ENCODE measurements at regions not wholly inside any gene's neighbourhood (a gene's known extent, or its start where the extent isn't known, plus 50 kb on each side); places are given as distances from the start of the nearest gene placed in this dataset.

- Mint-ChIP-seq H3K9me3 (peaks cover 3% of the 10 kb centered on the region), H3K27me3 (no peaks in the 10 kb centered on the region), H3K4me3 (no peak overlapping the region), H3K4me1 (ENCODE audit: low read depth) (peaks cover 3% of the 10 kb centered on the region), H3K36me3 (ENCODE audit: low read depth) (no peaks in the 10 kb centered on the region), H3K27ac (no peak overlapping the region)
- ATAC-seq (no peak), DNase-seq (no peak)
- ChIA-PET POLR2A (interaction anchor here (1.0 kb wide), 1 partner anchor 43 kb away, joined by 3 read pairs; no protein-coding TSS in a partner anchor), CTCF (no interaction called here)
- intact Hi-C loops (cut with micrococcal nuclease), result no loop called here
- TF ChIP-seq CTCF (IDR thresholded peaks at IDR 0.05), result no peak
These were observed 161.7 kb upstream of the RPL34 start for GRCh38 chr4:108458681-108459080.

GRCh38 chr4:108454227-108454626 is 166.1 kb upstream of the RPL34 start:
- no peaks in the 10 kb centered on the region for H3K36me3 Mint-ChIP-seq (ENCODE audit: low read depth)
- no peak for DNase-seq
- peaks cover 3% of the 10 kb centered on the region for H3K9me3 Mint-ChIP-seq
- peaks cover 6% of the 10 kb centered on the region for H3K4me1 Mint-ChIP-seq (ENCODE audit: low read depth)
- POLR2A ChIA-PET, result no interaction called here
- no peaks in the 10 kb centered on the region for H3K27me3 Mint-ChIP-seq
- ATAC-seq, result no peak
- intact Hi-C loops (cut with micrococcal nuclease), result no loop called here
- CTCF ChIA-PET, result interaction anchor here (0.7 kb wide), 1 partner anchor 25 kb away, joined by 3 read pairs; no protein-coding TSS in a partner anchor
- no peak for TF ChIP-seq CTCF (IDR thresholded peaks at IDR 0.05)
- no peak overlapping the region for H3K27ac Mint-ChIP-seq
- H3K4me3 Mint-ChIP-seq, result no peak overlapping the region

- no peaks in the 10 kb centered on the region for H3K27me3 Mint-ChIP-seq
- ATAC-seq (no peak), DNase-seq (no peak)
- H3K36me3 Mint-ChIP-seq (ENCODE audit: low read depth), result no peaks in the 10 kb centered on the region
- peaks cover 8% of the 10 kb centered on the region for H3K4me1 Mint-ChIP-seq (ENCODE audit: low read depth)
- H3K9me3 Mint-ChIP-seq, result peaks cover 3% of the 10 kb centered on the region
- no peak for TF ChIP-seq CTCF (IDR thresholded peaks at IDR 0.05)
- ChIA-PET CTCF (no interaction called here), POLR2A (no interaction called here)
- no peak overlapping the region for H3K27ac Mint-ChIP-seq
- intact Hi-C loops (cut with micrococcal nuclease), result no loop called here
- H3K4me3 Mint-ChIP-seq, result no peak overlapping the region
These were observed 167.0 kb upstream of the RPL34 start for GRCh38 chr4:108453366-108453765.

GRCh38 chr4:108450236-108450898 is 170.0 kb upstream of the RPL34 start:
- intact Hi-C loops (cut with micrococcal nuclease), result no loop called here
- DNase-seq (no peak), ATAC-seq (no peak)
- Mint-ChIP-seq H3K27ac (no peak overlapping the region), H3K27me3 (no peaks in the 10 kb centered on the region), H3K9me3 (no peaks in the 10 kb centered on the region), H3K4me3 (no peak overlapping the region), H3K4me1 (ENCODE audit: low read depth) (peaks cover 5% of the 10 kb centered on the region), H3K36me3 (ENCODE audit: low read depth) (no peaks in the 10 kb centered on the region)
- ChIA-PET CTCF (no interaction called here), POLR2A (no interaction called here)
- TF ChIP-seq CTCF (IDR thresholded peaks at IDR 0.05), result no peak

- no peak for TF ChIP-seq CTCF (IDR thresholded peaks at IDR 0.05)
- ChIA-PET POLR2A (interaction anchor here (1.0 kb wide), 1 partner anchor 18 kb away, joined by 3 read pairs; no protein-coding TSS in a partner anchor), CTCF (no interaction called here)
- Mint-ChIP-seq H3K4me3 (no peak overlapping the region), H3K36me3 (ENCODE audit: low read depth) (no peaks in the 10 kb centered on the region), H3K9me3 (no peaks in the 10 kb centered on the region), H3K27me3 (no peaks in the 10 kb centered on the region), H3K4me1 (ENCODE audit: low read depth) (peaks cover 5% of the 10 kb centered on the region), H3K27ac (no peak overlapping the region)
- ATAC-seq (no peak), DNase-seq (no peak)
- intact Hi-C loops (cut with micrococcal nuclease), result no loop called here
These were observed 171.2 kb upstream of the RPL34 start for GRCh38 chr4:108449129-108449528.

Measured in activated CD8-positive, alpha-beta T cell treated with anti-CD3 and anti-CD28 coated beads for 36 hours (primary cell).